ENCODE measurements at regions not wholly inside any gene's neighbourhood (a gene's known extent, or its start where the extent isn't known, plus 50 kb on each side); places are given as distances from the start of the nearest gene placed in this dataset.
A peak's percentile ranks its signal among the peaks of the same experiment; 100 is the strongest.

DNA sequence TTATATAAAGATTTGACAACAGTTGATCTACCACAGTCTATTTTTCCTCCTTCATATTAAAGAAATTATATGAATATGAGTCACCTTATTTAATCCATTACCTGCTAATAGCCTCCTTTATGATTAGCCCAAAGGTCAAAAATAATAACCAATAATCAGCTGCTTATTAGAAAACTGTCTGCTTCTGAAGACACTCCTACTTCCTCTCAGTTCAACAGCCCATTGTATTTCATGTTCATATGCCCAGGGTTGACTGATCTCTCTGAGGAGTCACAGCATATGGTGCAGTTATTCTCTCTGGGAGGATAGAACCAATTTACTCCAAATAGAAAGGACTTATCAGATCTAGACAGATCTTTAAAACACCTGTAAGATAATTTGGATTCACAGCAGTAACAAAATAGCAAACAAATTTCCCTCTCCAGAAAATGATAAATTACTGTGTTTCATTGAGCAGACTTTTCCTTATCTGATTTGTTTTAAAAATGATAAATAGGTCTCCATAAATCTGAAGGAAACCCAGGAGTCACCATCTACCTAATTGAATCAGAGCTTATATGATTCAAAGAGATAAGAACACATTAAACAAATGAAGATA lies 180.4 kb upstream of the ITGA1 start:
- Mint-ChIP-seq H3K27me3 (ENCODE audit: low read depth) (no peaks in the 10 kb centered on the region), H3K27ac (peak overlapping the region in 1 of 3 experiments; percentile 12), H3K4me3 (no peak overlapping the region), H3K4me1 (peaks cover 24% of the 10 kb centered on the region), H3K36me3 (ENCODE audit: low read depth) (no peaks in the 10 kb centered on the region), H3K9me3 (peaks cover 4% of the 10 kb centered on the region)
- TF ChIP-seq, protein P1, sequence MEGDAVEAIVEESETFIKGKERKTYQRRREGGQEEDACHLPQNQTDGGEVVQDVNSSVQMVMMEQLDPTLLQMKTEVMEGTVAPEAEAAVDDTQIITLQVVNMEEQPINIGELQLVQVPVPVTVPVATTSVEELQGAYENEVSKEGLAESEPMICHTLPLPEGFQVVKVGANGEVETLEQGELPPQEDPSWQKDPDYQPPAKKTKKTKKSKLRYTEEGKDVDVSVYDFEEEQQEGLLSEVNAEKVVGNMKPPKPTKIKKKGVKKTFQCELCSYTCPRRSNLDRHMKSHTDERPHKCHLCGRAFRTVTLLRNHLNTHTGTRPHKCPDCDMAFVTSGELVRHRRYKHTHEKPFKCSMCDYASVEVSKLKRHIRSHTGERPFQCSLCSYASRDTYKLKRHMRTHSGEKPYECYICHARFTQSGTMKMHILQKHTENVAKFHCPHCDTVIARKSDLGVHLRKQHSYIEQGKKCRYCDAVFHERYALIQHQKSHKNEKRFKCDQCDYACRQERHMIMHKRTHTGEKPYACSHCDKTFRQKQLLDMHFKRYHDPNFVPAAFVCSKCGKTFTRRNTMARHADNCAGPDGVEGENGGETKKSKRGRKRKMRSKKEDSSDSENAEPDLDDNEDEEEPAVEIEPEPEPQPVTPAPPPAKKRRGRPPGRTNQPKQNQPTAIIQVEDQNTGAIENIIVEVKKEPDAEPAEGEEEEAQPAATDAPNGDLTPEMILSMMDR (IDR thresholded peaks at IDR 0.05; ENCODE audit: unreplicated experiment in 3 of 3) = no peak

DNA sequence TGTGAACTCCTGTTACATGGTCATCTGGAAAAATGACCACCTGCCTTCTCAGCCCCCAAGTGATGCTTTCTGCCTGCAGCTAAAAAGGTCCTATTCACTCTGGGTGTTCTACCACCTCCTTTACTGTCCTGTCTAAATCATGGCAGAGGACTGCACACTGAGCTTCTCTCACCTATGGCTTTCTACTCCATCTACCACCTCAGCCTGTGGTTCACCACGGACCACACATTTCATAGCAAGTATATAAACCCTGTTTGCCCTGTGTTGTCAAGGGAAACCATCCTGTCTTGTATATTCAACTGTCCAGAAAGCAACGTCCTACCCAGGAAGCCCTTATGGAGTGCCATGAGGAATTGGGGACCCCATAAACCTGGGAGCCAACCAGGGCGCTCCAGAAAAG lies 167.4 kb upstream of the ITGA1 start:
- Mint-ChIP-seq H3K9me3 (no peaks in the 10 kb centered on the region), H3K4me1 (no peaks in the 10 kb centered on the region), H3K4me3 (no peak overlapping the region), H3K27ac (no peak overlapping the region), H3K27me3 (ENCODE audit: low read depth) (no peaks in the 10 kb centered on the region), H3K36me3 (ENCODE audit: low read depth) (no peaks in the 10 kb centered on the region)
- TF ChIP-seq, protein P1 (IDR thresholded peaks at IDR 0.05; ENCODE audit: unreplicated experiment in 3 of 3) = no peak

- Mint-ChIP-seq H3K36me3 (ENCODE audit: low read depth) (no peaks in the 10 kb centered on the region), H3K9me3 (no peaks in the 10 kb centered on the region), H3K27me3 (ENCODE audit: low read depth) (no peaks in the 10 kb centered on the region), H3K27ac (no peak overlapping the region), H3K4me3 (no peak overlapping the region), H3K4me1 (no peaks in the 10 kb centered on the region)
- TF ChIP-seq, protein P1 (IDR thresholded peaks at IDR 0.05; ENCODE audit: unreplicated experiment in 3 of 3) = no peak
Measured at GRCh38 chr5:52623291-52623690, 164.4 kb upstream of the ITGA1 start.

GRCh38 chr5:52624291-52624690 lies 163.4 kb upstream of the ITGA1 start:
- no peak overlapping the region for H3K27ac Mint-ChIP-seq
- H3K4me3 Mint-ChIP-seq = no peak overlapping the region
- no peaks in the 10 kb centered on the region for H3K4me1 Mint-ChIP-seq
- no peaks in the 10 kb centered on the region for H3K9me3 Mint-ChIP-seq
- H3K36me3 Mint-ChIP-seq (ENCODE audit: low read depth) = no peaks in the 10 kb centered on the region
- no peaks in the 10 kb centered on the region for H3K27me3 Mint-ChIP-seq (ENCODE audit: low read depth)
- TF ChIP-seq, protein P1 (IDR thresholded peaks at IDR 0.05; ENCODE audit: unreplicated experiment in 3 of 3) = no peak

DNA sequence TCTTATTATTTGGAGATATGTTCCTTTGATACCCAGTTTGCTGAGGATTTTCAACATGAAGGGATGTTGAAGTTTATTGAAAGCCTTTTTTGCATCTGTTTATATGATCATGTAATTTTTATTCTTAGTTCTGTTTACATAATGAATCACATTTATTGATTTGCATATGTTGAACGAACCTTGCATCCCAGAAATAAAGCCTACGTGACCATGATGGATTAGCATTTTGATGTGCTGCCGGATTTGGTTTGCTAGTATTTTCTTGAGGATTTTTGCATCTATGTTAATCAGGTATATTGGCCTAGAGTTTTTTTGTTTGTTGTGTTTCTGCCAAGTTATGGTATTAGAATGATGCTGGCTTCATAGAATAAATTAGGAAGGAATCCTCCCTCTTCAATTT lies 161.4 kb upstream of the ITGA1 start:
- TF ChIP-seq, protein P1 (IDR thresholded peaks at IDR 0.05; ENCODE audit: unreplicated experiment in 3 of 3) = no peak
- Mint-ChIP-seq H3K4me3 (no peak overlapping the region), H3K36me3 (ENCODE audit: low read depth) (no peaks in the 10 kb centered on the region), H3K27me3 (ENCODE audit: low read depth) (no peaks in the 10 kb centered on the region), H3K27ac (no peak overlapping the region), H3K4me1 (no peaks in the 10 kb centered on the region), H3K9me3 (peaks cover 3% of the 10 kb centered on the region)

GRCh38 chr5:52627740-52628139 lies 160.0 kb upstream of the ITGA1 start:
- Mint-ChIP-seq H3K4me3 (no peak overlapping the region), H3K4me1 (no peaks in the 10 kb centered on the region), H3K27ac (no peak overlapping the region), H3K9me3 (peaks cover 3% of the 10 kb centered on the region), H3K36me3 (ENCODE audit: low read depth) (no peaks in the 10 kb centered on the region), H3K27me3 (ENCODE audit: low read depth) (no peaks in the 10 kb centered on the region)
- TF ChIP-seq, protein P1 (IDR thresholded peaks at IDR 0.05; ENCODE audit: unreplicated experiment in 3 of 3) = no peak

Measured in nephron (organoid).